ENCODE measurements at regions not wholly inside any gene's neighbourhood (a gene's known extent, or its start where the extent isn't known, plus 50 kb on each side); places are given as distances from the start of the nearest gene placed in this dataset.

- intact Hi-C loops (cut with DNase I; ENCODE audit: low total_unique reads): no loop called here
- Histone ChIP-seq H3K27ac (no peak overlapping the region), H3K36me3 (no peaks in the 10 kb centered on the region), H3K27me3 (replicated peaks in 1 of 7) (no peaks in the 10 kb centered on the region), H3K4me3 (no peak overlapping the region), H3K9me3 (peaks cover 0 to 10% (median 3%) of the 10 kb centered on the region in 8 donors), H3K4me1 (peaks cover 0 to 54% (median 15%) of the 10 kb centered on the region in 6 donors)
- 62 to 67% (median 67%) methylated on average over 9 of the region's 9 CpGs for WGBS, 5 donors
- TF ChIP-seq POLR2A (IDR thresholded peaks at IDR 0.05): no peak
- no peak for TF ChIP-seq CTCF (IDR thresholded peaks at IDR 0.05 in 8 of 11, conservative IDR thresholded peaks at IDR 0.05 in 3 of 11)
- TF ChIP-seq POLR2AphosphoS5 (IDR thresholded peaks at IDR 0.05): no peak
- DNase-seq: no peak
These were observed 190.0 kb upstream of the KLF6 start for GRCh38 chr10:3975016-3975415.

- no peak for DNase-seq
- peaks cover 0 to 53% (median 9%) of the 10 kb centered on the region in 6 donors for H3K4me1 ChIP-seq
- WGBS, 5 donors: 30 to 51% (median 43%) methylated on average over 5 of the region's 5 CpGs
- H3K27ac ChIP-seq: peak overlapping the region; percentile 28 to 74 (median 49)
- H3K4me3 ChIP-seq: no peak overlapping the region
- intact Hi-C loops (cut with DNase I; ENCODE audit: low total_unique reads): no loop called here
- H3K27me3 ChIP-seq (replicated peaks in 1 of 7): no peaks in the 10 kb centered on the region
- H3K36me3 ChIP-seq: no peaks in the 10 kb centered on the region
- TF ChIP-seq POLR2AphosphoS5 (IDR thresholded peaks at IDR 0.05): no peak
- TF ChIP-seq POLR2A (IDR thresholded peaks at IDR 0.05): no peak
- TF ChIP-seq CTCF (IDR thresholded peaks at IDR 0.05 in 8 of 11, conservative IDR thresholded peaks at IDR 0.05 in 3 of 11): no peak
- H3K9me3 ChIP-seq: peaks cover 0 to 10% (median 3%) of the 10 kb centered on the region in 8 donors
These were observed 187.7 kb upstream of the KLF6 start for GRCh38 chr10:3972460-3973301.

GRCh38 chr10:3971713-3972112 is 186.7 kb upstream of the KLF6 start:
- peaks cover 0 to 10% (median 2%) of the 10 kb centered on the region in 8 donors for H3K9me3 ChIP-seq
- no peaks in the 10 kb centered on the region for H3K36me3 ChIP-seq
- no peaks in the 10 kb centered on the region for H3K27me3 ChIP-seq (replicated peaks in 1 of 7)
- TF ChIP-seq POLR2A (IDR thresholded peaks at IDR 0.05) (no peak), POLR2AphosphoS5 (IDR thresholded peaks at IDR 0.05) (no peak), CTCF (IDR thresholded peaks at IDR 0.05 in 8 of 11, conservative IDR thresholded peaks at IDR 0.05 in 3 of 11) (no peak)
- intact Hi-C loops (cut with DNase I; ENCODE audit: low total_unique reads): no loop called here
- WGBS, 5 donors: 71 to 80% (median 78%) methylated on average over 6 of the region's 6 CpGs
- H3K4me3 ChIP-seq: no peak overlapping the region
- peak overlapping the region in 6 of 8 donors; percentile 26 to 74 (median 62) for H3K27ac ChIP-seq
- DNase-seq: no peak
- peaks cover 0 to 48% (median 9%) of the 10 kb centered on the region in 6 donors for H3K4me1 ChIP-seq

GRCh38 chr10:3969876-3970666 is 185.1 kb upstream of the KLF6 start:
- Histone ChIP-seq H3K36me3 (no peaks in the 10 kb centered on the region), H3K9me3 (peaks cover 0 to 3% (median 0%) of the 10 kb centered on the region in 8 donors), H3K4me3 (no peak overlapping the region), H3K27me3 (replicated peaks in 1 of 7) (no peaks in the 10 kb centered on the region), H3K27ac (peak overlapping the region in 7 of 8 donors; percentile 0 to 68 (median 35)), H3K4me1 (peaks cover 0 to 44% (median 9%) of the 10 kb centered on the region in 6 donors)
- no peak for DNase-seq
- 80 to 82% (median 81%) methylated on average over 8 of the region's 8 CpGs for WGBS, 5 donors
- TF ChIP-seq CTCF (IDR thresholded peaks at IDR 0.05 in 8 of 11, conservative IDR thresholded peaks at IDR 0.05 in 3 of 11): no peak
- no peak for TF ChIP-seq POLR2AphosphoS5 (IDR thresholded peaks at IDR 0.05)
- TF ChIP-seq POLR2A (IDR thresholded peaks at IDR 0.05): no peak
- intact Hi-C loops (cut with DNase I; ENCODE audit: low total_unique reads): no loop called here
